ENCODE measurements at regions not wholly inside any gene's neighbourhood (a gene's known extent, or its start where the extent isn't known, plus 50 kb on each side); places are given as distances from the start of the nearest gene placed in this dataset.

GRCh38 chr13:106343836-106344235, 191.6 kb downstream of the EFNB2 start:
- TF ChIP-seq CTCF (IDR thresholded peaks at IDR 0.05) = no peak
- intact Hi-C loops (cut with DNase I) = no loop called here
- no peaks in the 10 kb centered on the region for H3K36me3 ChIP-seq
- no peak overlapping the region for H3K4me3 ChIP-seq
- no peaks in the 10 kb centered on the region for H3K27me3 ChIP-seq
- peaks cover 0 to 15% of the 10 kb centered on the region in 2 donors for H3K9me3 ChIP-seq
- peaks cover 0 to 5% of the 10 kb centered on the region in 2 donors for H3K4me1 ChIP-seq
- no peak overlapping the region for H3K27ac ChIP-seq
- DNase-seq (ENCODE audit: low spot score in 2 of 2) = no peak

DNA sequence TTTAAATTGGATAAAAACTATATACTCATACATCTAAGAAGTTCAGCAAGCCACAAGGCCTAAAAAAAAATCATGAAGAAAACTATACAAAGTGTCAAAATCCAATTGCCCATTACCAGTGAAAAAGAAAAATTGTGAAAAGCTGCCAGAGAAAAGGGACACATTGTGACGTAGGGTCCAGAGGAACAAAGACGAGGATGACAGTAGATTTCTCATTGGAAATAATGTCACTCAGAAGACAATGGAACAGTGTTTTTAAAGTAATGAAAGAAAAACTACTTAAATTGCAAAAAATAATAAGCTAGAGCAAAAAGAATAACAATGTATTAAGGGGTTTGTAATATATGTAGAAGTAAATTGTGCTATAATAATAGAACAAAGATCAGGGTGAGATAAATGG, 195.2 kb downstream of the EFNB2 start:
- intact Hi-C loops (cut with DNase I) = no loop called here

DNA sequence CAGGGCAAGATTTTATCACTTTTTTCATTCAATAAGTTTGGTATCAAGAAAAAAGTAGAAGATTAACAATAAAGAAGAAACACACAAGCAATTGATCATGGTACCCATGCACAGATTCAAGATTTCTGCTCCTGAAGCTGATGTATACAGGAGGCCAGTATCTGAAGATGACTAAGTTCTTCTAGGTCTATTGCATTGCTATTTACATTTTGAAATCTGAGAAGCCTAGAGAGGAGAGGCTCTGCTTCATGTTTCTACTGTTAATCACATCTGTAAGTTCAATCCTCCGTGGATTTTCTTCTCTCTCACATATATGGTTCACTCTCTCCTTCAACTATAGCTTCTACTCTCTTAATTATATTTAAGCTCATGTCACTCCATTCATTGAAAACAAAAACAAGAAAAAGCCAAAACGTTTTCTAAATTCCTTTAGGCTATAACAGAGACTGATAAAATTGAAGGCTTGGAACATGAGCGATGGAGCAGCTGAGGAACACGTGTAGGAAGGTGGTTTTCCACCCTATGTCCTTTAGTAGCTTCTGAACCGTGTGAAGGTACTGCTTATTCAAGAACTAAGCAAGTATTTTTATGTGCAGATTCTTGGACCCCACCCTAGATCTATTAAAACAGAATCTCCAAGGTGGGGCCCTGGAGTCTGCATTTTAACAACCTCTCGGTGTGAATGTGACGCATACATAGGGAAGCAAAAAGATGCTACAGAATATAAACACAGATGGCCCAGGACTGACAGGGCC, 198.2 kb downstream of the EFNB2 start:
- no peak for TF ChIP-seq CTCF (IDR thresholded peaks at IDR 0.05)
- no peaks in the 10 kb centered on the region for H3K27me3 ChIP-seq
- DNase-seq (ENCODE audit: low spot score in 2 of 2) = no peak
- H3K4me1 ChIP-seq = no peaks in the 10 kb centered on the region
- H3K27ac ChIP-seq = no peak overlapping the region
- H3K4me3 ChIP-seq = no peak overlapping the region
- H3K36me3 ChIP-seq = no peaks in the 10 kb centered on the region
- intact Hi-C loops (cut with DNase I) = no loop called here
- H3K9me3 ChIP-seq = peaks cover 0 to 15% of the 10 kb centered on the region in 2 donors

More for the DNA sequence above, 195.2 kb downstream of the EFNB2 start:
- H3K4me3 ChIP-seq = no peak overlapping the region
- peaks cover 0 to 15% of the 10 kb centered on the region in 2 donors for H3K9me3 ChIP-seq
- no peaks in the 10 kb centered on the region for H3K36me3 ChIP-seq
- H3K27ac ChIP-seq = no peak overlapping the region
- TF ChIP-seq CTCF (IDR thresholded peaks at IDR 0.05) = no peak
- no peaks in the 10 kb centered on the region for H3K27me3 ChIP-seq
- no peak for DNase-seq (ENCODE audit: low spot score in 2 of 2)
- H3K4me1 ChIP-seq = no peaks in the 10 kb centered on the region

GRCh38 chr13:106336668-106337067, 198.8 kb downstream of the EFNB2 start:
- Histone ChIP-seq H3K4me3 (no peak overlapping the region), H3K27ac (no peak overlapping the region), H3K4me1 (no peaks in the 10 kb centered on the region), H3K27me3 (no peaks in the 10 kb centered on the region), H3K9me3 (peaks cover 0 to 15% of the 10 kb centered on the region in 2 donors), H3K36me3 (no peaks in the 10 kb centered on the region)
- intact Hi-C loops (cut with DNase I) = no loop called here
- no peak for TF ChIP-seq CTCF (IDR thresholded peaks at IDR 0.05)
- no peak for DNase-seq (ENCODE audit: low spot score in 2 of 2)

DNA sequence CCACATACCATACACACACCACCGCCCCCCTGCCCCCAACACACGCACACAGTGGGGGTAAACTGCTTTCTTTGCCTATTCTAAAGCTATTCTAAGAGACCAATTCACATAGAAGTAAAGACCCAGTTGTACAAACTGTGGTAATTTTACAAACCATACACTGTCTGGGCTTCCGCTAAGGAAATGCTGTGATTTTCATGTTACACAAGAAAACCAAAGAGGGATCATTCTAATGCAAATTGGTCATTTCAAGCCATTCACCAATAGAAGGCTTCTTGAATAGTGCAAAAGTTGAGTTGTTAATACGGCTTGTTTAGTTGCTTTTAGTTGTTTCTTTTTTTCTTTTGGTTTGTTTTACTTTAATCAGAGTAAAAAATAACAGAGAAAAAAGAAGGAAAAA, 202.8 kb downstream of the EFNB2 start:
- TF ChIP-seq CTCF (IDR thresholded peaks at IDR 0.05) = no peak
- no peak overlapping the region for H3K27ac ChIP-seq

More for the DNA sequence above, 202.8 kb downstream of the EFNB2 start:
- Histone ChIP-seq H3K27me3 (no peaks in the 10 kb centered on the region), H3K4me1 (no peaks in the 10 kb centered on the region), H3K9me3 (no peaks in the 10 kb centered on the region), H3K4me3 (no peak overlapping the region), H3K36me3 (no peaks in the 10 kb centered on the region)
- DNase-seq (ENCODE audit: low spot score in 2 of 2) = no peak
- intact Hi-C loops (cut with DNase I) = no loop called here

Measured in ascending aorta (tissue), 2 donors.